ENCODE measurements at regions not wholly inside any gene's neighbourhood (a gene's known extent, or its start where the extent isn't known, plus 50 kb on each side); places are given as distances from the start of the nearest gene placed in this dataset.

DNA sequence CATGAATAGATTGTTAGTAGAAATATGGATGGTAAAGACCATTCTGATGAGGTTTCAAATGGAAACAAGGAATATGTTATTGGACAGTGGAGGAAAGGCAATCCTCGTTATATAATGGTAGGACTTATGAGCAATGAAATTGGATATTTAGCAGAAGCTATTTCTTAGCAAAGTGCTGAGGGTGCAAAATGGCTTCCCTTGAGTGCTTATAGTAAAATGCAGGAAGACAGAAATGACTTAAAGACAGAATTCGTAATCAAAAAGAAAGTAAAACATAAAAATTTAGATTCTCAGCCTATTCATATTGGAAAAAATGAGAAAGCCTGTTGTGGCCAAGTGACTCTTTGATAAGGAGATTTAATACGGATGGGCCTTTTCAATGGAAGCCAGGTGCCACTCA, 102.1 kb upstream of the ADRA1B start:
- TF ChIP-seq, protein P1, sequence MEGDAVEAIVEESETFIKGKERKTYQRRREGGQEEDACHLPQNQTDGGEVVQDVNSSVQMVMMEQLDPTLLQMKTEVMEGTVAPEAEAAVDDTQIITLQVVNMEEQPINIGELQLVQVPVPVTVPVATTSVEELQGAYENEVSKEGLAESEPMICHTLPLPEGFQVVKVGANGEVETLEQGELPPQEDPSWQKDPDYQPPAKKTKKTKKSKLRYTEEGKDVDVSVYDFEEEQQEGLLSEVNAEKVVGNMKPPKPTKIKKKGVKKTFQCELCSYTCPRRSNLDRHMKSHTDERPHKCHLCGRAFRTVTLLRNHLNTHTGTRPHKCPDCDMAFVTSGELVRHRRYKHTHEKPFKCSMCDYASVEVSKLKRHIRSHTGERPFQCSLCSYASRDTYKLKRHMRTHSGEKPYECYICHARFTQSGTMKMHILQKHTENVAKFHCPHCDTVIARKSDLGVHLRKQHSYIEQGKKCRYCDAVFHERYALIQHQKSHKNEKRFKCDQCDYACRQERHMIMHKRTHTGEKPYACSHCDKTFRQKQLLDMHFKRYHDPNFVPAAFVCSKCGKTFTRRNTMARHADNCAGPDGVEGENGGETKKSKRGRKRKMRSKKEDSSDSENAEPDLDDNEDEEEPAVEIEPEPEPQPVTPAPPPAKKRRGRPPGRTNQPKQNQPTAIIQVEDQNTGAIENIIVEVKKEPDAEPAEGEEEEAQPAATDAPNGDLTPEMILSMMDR (IDR thresholded peaks at IDR 0.05): no peak
- no peak for TF ChIP-seq POLR2A (IDR thresholded peaks at IDR 0.05)
- TF ChIP-seq POLR2AphosphoS5 (IDR thresholded peaks at IDR 0.05): no peak

All from breast epithelium (tissue), 3 donors.